Panc1 (cell line): ENCODE measurements at regions not wholly inside any gene's neighbourhood (a gene's known extent, or its start where the extent isn't known, plus 50 kb on each side); places are given as distances from the start of the nearest gene placed in this dataset.

Experiments used
- CTCF ChIP-seq: fragments of 450-650 bp; IDR thresholded peaks from 2 replicates; pipeline ENCODE4 v1.5.1; 2017; ENCODE audit warnings: mild to moderate bottlenecking
- POLR2AphosphoS5 ChIP-seq: IDR thresholded peaks from 2 replicates; pipeline ENCODE4 v1.6.1; 2012; ENCODE audit warnings: mild to moderate bottlenecking, low read depth, low read length, moderate library complexity
- REST ChIP-seq, 2 experiments: IDR thresholded peaks; 2 replicates each; pipeline ENCODE4 v1.6.1; 2011 to 2012; ENCODE audit warnings: low read depth in 2 of 2, control low read depth in 1 of 2, low read length in 1 of 2, mild to moderate bottlenecking in 1 of 2, moderate library complexity in 1 of 2; ENCODE audit not compliant: insufficient read depth in 1 of 2

GRCh38 chr3:117168896-117169295 lies 459.3 kb downstream of the TUSC7 start:
- no peak for TF ChIP-seq CTCF
- no peak for TF ChIP-seq POLR2AphosphoS5
- no peak for TF ChIP-seq REST (IDR thresholded peaks at IDR 0.05; ENCODE audit: insufficient read depth in 1 of 2, low read depth in 2 of 2, low read length in 1 of 2)
